ENCODE measurements at regions not wholly inside any gene's neighbourhood (a gene's known extent, or its start where the extent isn't known, plus 50 kb on each side); places are given as distances from the start of the nearest gene placed in this dataset.

DNA sequence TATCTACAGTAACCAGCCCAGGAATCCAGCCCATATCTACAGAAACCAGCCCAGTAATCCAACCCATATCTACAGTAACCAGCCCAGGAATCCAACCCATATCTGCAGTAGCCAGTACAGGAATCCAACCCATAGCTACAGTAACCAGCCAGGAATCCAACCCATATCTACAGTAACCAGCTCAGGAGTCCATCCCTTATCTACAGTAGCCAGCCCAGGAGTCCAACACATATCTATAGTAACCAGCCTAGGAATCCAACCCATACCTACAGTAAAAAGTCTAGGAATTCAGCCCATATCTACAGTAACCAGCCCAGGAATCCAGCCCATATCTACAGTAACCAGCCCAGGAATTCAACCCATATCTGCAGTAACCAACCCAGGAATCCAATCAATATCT, 445.0 kb upstream of the BOD1L1 start:
- Histone ChIP-seq H3K79me2 (ENCODE audit: insufficient read depth, low read length) (no peaks in the 10 kb centered on the region), H2BK15ac (ENCODE audit: low read depth, low read length) (no peak overlapping the region), H3T11ph (ENCODE audit: low read length) (no peak overlapping the region), H4K5ac (ENCODE audit: insufficient read length, low read depth, low read length) (no peak overlapping the region), H3K9me3 (ENCODE audit: control insufficient read depth, low read depth, low read length) (peaks cover 20% of the 10 kb centered on the region), H3K79me1 (ENCODE audit: insufficient read depth, low read depth, low read length, poor library complexity, severe bottlenecking) (no peaks in the 10 kb centered on the region), H4K8ac (replicated peaks; ENCODE audit: insufficient read length, low read depth, low read length) (no peak overlapping the region), H2BK120ac (ENCODE audit: low read depth, low read length, poor library complexity, severe bottlenecking) (no peak overlapping the region), H4K20me1 (ENCODE audit: control insufficient read depth, insufficient read depth, insufficient read length) (no peaks in the 10 kb centered on the region), H2BK20ac (ENCODE audit: low read depth, low read length, poor library complexity, severe bottlenecking) (no peak overlapping the region), H3K14ac (ENCODE audit: insufficient read depth, low read length) (no peak overlapping the region), H3K4me1 (ENCODE audit: insufficient read depth, low read length) (no peaks in the 10 kb centered on the region), H2AK5ac (ENCODE audit: insufficient read length, low read length) (no peak overlapping the region), H2BK5ac (ENCODE audit: insufficient read length, low read length) (no peak overlapping the region), H2BK12ac (ENCODE audit: insufficient read length, low read depth, low read length) (no peak overlapping the region), H3K4ac (ENCODE audit: low read depth, low read length) (no peak overlapping the region), H3K9ac (ENCODE audit: extremely low read depth, insufficient read length, low read length) (no peak overlapping the region), H3K23me2 (ENCODE audit: insufficient read length, low read depth, low read length, poor library complexity, severe bottlenecking) (no peaks in the 10 kb centered on the region), H3K56ac (ENCODE audit: insufficient read length, low read depth, low read length) (no peak overlapping the region), H2AFZ (ENCODE audit: low read length) (no peak overlapping the region), H3K27ac (ENCODE audit: insufficient read length, low read depth, low read length) (no peak overlapping the region), H3K23ac (ENCODE audit: insufficient read length, low read depth, low read length) (no peak overlapping the region), H4K91ac (ENCODE audit: insufficient read length, low read depth, low read length) (no peak overlapping the region), H3K27me3 (ENCODE audit: insufficient read depth, low read length) (no peaks in the 10 kb centered on the region), H3K4me2 (ENCODE audit: insufficient read depth, insufficient read length, low read length) (no peak overlapping the region), H3K18ac (ENCODE audit: insufficient read length, low read depth, low read length) (no peak overlapping the region)
- no peak overlapping the region for H3K4me3 Mint-ChIP-seq
- H3K4me1 Mint-ChIP-seq: peaks cover 8 to 12% of the 10 kb centered on the region in 2 experiments
- DNase-seq: no peak
- TF ChIP-seq CTCF (conservative IDR thresholded peaks at IDR 0.05): no peak
- H3K27ac Mint-ChIP-seq: no peak overlapping the region
- no peaks in the 10 kb centered on the region for H3K27me3 Mint-ChIP-seq (ENCODE audit: low read depth)
- peaks cover 8 to 16% (median 13%) of the 10 kb centered on the region in 3 experiments for H3K36me3 Mint-ChIP-seq (ENCODE audit: insufficient read depth in 1 of 3, low read depth in 3 of 3)
- peaks cover 19 to 20% of the 10 kb centered on the region in 2 experiments for H3K9me3 Mint-ChIP-seq

Measured in H9 (cell line).